ENCODE measurements at regions not wholly inside any gene's neighbourhood (a gene's known extent, or its start where the extent isn't known, plus 50 kb on each side); places are given as distances from the start of the nearest gene placed in this dataset.

- Histone ChIP-seq H3K27ac (no peak overlapping the region), H3K27me3 (no peaks in the 10 kb centered on the region), H3K36me3 (no peaks in the 10 kb centered on the region), H3K4me3 (replicated peaks in 1 of 3) (no peak overlapping the region), H3K9me3 (no peaks in the 10 kb centered on the region), H3K4me1 (no peaks in the 10 kb centered on the region)
- 85 to 93% methylated on average over 5 of the region's 5 CpGs for WGBS, 2 donors
- intact Hi-C loops (cut with DNase I): no loop called here
- DNase-seq: no peak
- TF ChIP-seq CTCF (IDR thresholded peaks at IDR 0.05): no peak
- TF ChIP-seq POLR2A (IDR thresholded peaks at IDR 0.05): no peak
Observed at GRCh38 chr12:115074617-115075016, 390.6 kb upstream of the TBX3 start.

GRCh38 chr12:115072712-115073111 lies 388.7 kb upstream of the TBX3 start:
- no peak overlapping the region for H3K27ac ChIP-seq
- WGBS, 2 donors: 73 to 81% methylated on average over 10 of the region's 10 CpGs
- H3K36me3 ChIP-seq: no peaks in the 10 kb centered on the region
- H3K27me3 ChIP-seq: no peaks in the 10 kb centered on the region
- TF ChIP-seq CTCF (IDR thresholded peaks at IDR 0.05) (no peak), POLR2A (IDR thresholded peaks at IDR 0.05) (no peak)
- no peak overlapping the region for H3K4me3 ChIP-seq (replicated peaks in 1 of 3)
- no peak for DNase-seq
- H3K9me3 ChIP-seq: no peaks in the 10 kb centered on the region
- no peaks in the 10 kb centered on the region for H3K4me1 ChIP-seq
- intact Hi-C loops (cut with DNase I): no loop called here

DNA sequence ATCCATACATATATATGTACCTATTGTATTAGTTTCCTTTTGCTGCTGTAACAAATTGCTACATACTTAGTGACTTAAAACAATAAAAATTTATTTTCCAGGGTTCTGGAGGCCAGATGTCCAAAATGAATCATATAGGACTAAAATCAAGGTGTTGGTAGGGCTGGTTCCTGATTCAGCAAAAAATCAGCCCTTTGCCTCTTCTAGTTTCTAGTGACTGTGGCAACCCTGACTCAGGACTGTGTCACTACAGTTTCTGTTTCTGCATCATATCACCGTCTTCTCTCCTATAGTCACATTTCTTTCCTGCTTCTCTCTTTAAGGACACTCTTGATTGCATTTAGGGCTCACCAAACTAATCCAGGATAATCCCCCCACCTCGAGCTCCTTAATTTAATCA lies 386.3 kb upstream of the TBX3 start:
- H3K36me3 ChIP-seq: no peaks in the 10 kb centered on the region
- 75 to 76% methylated on average over 2 of the region's 2 CpGs for WGBS, 2 donors
- no peaks in the 10 kb centered on the region for H3K27me3 ChIP-seq
- intact Hi-C loops (cut with DNase I): no loop called here
- H3K4me3 ChIP-seq (replicated peaks in 1 of 3): no peak overlapping the region
- no peak for DNase-seq
- no peak overlapping the region for H3K27ac ChIP-seq
- H3K4me1 ChIP-seq: no peaks in the 10 kb centered on the region
- TF ChIP-seq POLR2A (IDR thresholded peaks at IDR 0.05): no peak
- TF ChIP-seq CTCF (IDR thresholded peaks at IDR 0.05): no peak
- no peaks in the 10 kb centered on the region for H3K9me3 ChIP-seq

DNA sequence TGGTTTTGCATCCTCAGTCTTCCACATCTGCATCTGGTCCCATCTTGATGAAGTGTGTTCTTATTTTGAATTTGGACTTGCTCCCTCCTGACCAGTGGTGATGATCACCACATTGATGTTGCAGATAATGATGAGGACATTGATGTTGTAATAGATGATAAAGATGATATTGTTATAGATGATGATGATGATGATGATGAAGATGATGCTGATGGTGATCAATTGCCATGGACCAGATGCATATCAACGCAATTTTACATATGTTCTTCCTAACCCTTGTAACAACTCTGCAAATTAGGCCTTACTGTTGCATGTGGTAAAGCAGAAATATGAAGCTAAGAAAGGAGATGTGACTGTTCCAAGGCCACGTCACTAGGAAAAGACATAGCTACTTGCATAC lies 380.3 kb upstream of the TBX3 start:
- Histone ChIP-seq H3K27me3 (no peaks in the 10 kb centered on the region), H3K9me3 (no peaks in the 10 kb centered on the region), H3K27ac (no peak overlapping the region), H3K4me3 (replicated peaks in 1 of 3) (no peak overlapping the region), H3K36me3 (no peaks in the 10 kb centered on the region), H3K4me1 (no peaks in the 10 kb centered on the region)
- no peak for DNase-seq
- intact Hi-C loops (cut with DNase I): no loop called here
- TF ChIP-seq POLR2A (IDR thresholded peaks at IDR 0.05) (no peak), CTCF (IDR thresholded peaks at IDR 0.05) (no peak)
- 92 to 93% methylated on average over 2 of the region's 2 CpGs for WGBS, 2 donors

- no peak for TF ChIP-seq POLR2A (IDR thresholded peaks at IDR 0.05)
- no peak for TF ChIP-seq CTCF (IDR thresholded peaks at IDR 0.05)
- intact Hi-C loops (cut with DNase I): no loop called here
- H3K27me3 ChIP-seq: no peaks in the 10 kb centered on the region
- H3K27ac ChIP-seq: no peak overlapping the region
- H3K36me3 ChIP-seq: no peaks in the 10 kb centered on the region
- 74 to 84% methylated on average over 5 of the region's 5 CpGs for WGBS, 2 donors
- H3K4me3 ChIP-seq (replicated peaks in 1 of 3): no peak overlapping the region
- H3K9me3 ChIP-seq: no peaks in the 10 kb centered on the region
- H3K4me1 ChIP-seq: no peaks in the 10 kb centered on the region
- DNase-seq: no peak
Observed at GRCh38 chr12:115062741-115063140, 378.8 kb upstream of the TBX3 start.

All from thyroid gland (tissue), 4 donors.